ENCODE measurements at regions not wholly inside any gene's neighbourhood (a gene's known extent, or its start where the extent isn't known, plus 50 kb on each side); places are given as distances from the start of the nearest gene placed in this dataset.
"Not testable (repeated sequence)": the region's sequence is repeated elsewhere in the genome, so short reads cannot be mapped to it uniquely, and the experiment has no call there.

DNA sequence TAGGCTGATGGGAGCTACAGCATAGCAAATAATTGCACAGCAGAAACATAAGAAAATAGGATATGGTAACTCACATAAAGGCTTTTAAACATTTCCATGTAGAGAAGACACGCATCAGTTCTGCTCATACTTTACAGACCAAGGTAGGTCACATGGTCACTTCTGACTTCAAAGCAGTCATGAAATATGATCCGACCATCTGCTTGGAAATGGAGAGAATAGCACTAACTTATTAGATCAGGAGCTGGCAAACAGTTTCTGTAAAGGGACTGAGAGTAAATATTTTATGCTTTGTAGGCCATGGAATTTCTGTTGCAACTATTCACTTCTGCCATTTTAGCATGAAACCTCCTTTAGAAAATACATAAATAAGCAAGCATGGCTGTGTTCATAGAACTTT is 936.6 kb upstream of the FANCL start:
- no peak for DNase-seq (ENCODE audit: low spot score)

GRCh38 chr2:59176737-59177136 is 935.6 kb upstream of the FANCL start:
- DNase-seq (ENCODE audit: low spot score), result no peak

- DNase-seq (ENCODE audit: low spot score), result no peak
These were observed 933.6 kb upstream of the FANCL start for GRCh38 chr2:59174536-59175243.

GRCh38 chr2:59173325-59173724 is 932.2 kb upstream of the FANCL start:
- no peak for DNase-seq (ENCODE audit: low spot score)

DNA sequence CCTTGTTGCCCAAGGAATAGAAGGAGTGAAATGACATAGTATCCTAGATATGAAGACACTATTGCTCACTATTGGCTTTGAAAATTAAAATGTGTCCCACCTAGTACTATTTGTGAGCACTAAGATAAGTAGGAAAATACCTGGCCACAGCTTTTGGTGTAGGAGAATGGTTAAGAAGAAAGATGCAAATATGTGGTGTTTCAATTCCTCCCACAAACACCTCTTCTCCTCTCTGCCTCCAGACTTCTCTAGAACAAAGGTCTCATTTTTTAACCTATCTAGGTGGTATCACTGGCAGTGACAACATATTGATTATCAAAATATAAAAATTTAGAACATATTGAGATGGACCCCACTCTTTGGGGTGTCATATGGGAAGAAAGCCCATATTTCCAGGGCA is 929.9 kb upstream of the FANCL start:
- DNase-seq (ENCODE audit: low spot score), result no peak

DNA sequence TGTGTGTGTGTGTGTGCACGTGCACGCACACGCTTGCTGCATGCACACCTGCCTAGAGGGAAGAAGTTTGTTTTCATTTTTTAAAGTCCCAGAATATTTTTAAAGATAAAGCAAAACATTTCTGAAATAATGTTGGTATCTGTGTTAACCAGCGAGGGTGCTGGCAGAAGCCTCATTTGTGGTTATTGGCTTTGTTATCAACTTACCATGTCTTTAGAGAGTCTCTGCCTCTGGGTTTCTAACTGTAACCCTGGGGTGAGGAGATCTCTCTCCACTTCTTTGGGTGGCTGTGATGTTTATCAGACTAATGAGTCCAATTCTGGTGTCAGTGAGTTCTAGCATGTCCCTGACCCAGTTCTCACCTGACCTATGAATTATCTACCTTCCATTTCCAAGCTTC is 927.6 kb upstream of the FANCL start:
- DNase-seq (ENCODE audit: low spot score), result no peak

DNA sequence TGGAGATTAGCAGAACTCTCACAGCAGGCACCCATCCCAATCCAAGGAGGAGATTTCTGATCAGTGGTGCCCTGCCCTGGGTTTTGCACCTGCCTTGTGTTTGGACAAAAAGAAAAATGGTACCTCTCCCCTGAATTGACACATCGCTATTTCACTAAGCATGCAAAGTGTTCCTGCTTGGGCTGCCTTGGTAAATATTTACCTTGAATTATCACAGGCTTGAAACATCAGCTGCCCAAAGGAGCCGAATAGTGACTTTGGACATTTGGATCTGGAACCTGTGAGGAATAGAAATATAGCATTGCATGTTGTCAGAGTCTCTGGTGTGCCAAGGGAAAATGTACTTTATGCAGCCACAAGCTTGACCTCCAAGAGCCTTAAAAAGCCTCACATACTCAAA is 926.4 kb upstream of the FANCL start:
- DNase-seq (ENCODE audit: low spot score), result no peak

GRCh38 chr2:59157908-59158307 is 916.8 kb upstream of the FANCL start:
- DNase-seq (ENCODE audit: low spot score), result not testable (repeated sequence)

GRCh38 chr2:59151805-59152204 is 910.7 kb upstream of the FANCL start:
- DNase-seq (ENCODE audit: low spot score), result no peak

DNA sequence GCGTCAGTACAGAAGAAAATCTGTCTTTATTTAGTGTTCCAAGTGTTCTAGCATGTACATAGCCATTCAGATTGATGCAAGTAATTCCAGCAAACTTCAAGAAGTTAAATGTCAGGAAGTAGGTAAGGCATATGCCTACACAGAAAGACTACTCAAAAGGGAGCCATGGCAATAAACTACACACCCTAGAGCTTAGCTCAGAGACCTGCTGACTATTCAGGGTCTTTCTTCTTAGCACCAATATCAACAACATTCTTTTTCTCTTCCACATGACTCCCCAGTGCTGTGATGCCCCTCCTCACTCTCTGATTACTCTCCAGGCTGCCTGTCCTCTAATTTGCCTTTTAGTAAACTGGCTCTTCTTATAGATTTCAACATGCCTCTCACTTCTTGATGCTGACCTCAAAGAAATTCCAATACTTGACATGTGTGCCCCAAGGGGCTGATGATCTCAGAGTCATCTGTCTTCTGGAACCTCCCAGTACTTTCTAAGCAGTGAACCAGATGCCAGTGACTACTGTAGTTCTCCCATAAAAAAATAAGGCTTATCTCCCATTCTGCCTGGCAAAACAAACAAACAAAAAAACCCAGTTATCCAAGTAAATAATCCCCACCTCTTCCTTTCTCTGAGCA is 909.2 kb upstream of the FANCL start:
- DNase-seq (ENCODE audit: low spot score), result no peak

DNA sequence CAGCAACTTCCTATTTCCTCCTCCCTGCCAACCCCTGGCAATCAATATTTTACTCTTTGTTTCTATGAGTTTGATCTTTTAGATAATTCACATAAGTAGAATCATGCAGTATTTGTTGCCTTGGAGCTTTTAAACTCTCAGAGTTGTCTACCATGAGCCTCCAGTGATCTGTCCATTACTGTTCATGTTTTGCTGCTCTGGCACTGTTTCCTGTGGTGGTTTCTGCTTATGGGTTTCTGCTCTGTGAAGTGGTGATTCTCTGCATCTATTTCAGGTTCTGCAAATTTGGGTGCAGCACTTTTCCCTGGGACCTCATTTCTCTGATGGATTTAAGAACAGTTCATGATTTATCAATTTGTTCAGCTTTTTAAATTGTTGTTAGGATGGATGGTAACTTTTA is 908.1 kb upstream of the FANCL start:
- no peak for DNase-seq (ENCODE audit: low spot score)

DNA sequence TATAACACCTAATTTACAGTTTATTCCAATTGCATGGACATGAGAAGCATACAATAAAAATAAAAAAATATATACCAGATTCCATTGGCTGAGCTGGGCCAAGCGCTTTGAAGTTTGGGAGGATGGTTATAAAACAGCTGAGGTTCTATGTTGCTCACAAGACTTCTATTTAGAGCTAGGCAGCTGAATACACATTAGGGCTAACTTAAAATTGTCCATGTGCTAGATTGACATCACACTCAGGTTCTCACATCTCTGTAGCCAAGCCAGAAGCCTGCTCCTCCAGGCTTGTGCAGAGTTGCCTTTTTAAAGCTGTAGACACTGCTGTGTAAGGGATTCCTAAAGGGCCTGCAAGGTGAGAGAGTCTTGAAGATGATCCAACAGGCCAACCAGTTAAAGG is 871.1 kb upstream of the FANCL start:
- no peak for DNase-seq (ENCODE audit: low spot score)

DNA sequence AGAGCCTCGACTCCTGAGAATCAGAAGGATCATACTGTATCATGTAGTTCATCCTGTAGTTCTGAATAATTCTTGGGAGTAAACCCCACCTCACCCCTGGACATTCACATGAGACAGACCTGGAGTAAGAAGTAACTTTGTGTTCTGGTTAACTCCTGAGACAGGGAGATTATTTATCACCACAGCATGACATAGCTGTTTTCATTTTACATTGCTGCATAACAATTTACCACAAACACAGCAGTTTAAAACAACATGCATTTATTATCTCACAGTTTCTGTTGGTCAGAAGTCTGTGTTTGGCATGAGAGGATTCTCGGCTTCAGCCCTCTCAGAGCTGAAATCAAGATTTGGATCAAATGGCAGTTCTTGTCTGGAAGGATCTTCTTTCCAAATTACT is 855.8 kb upstream of the FANCL start:
- DNase-seq (ENCODE audit: low spot score), result no peak

DNA sequence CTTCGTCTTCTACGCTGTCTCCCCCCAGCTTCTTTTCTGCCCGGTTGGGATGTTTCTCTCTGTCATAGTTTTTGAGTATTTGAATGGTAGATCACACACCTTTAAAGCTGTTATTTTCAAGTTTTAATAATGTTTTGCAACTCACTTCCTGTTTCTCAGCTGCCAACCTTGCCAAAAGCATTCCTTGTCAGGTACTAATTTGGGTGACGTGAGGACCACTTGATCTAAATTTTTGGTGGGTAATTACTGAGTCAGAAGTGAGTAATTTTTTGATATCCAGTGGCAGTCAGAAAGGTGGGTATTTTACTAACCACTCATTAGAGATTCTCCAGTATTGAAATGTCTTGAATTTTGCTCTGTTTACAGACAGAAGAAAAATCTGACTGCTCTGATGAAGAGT is 852.4 kb upstream of the FANCL start:
- no peak for DNase-seq (ENCODE audit: low spot score)

- no peak for DNase-seq (ENCODE audit: low spot score)
These were observed 843.2 kb upstream of the FANCL start for GRCh38 chr2:59084326-59084725.

DNA sequence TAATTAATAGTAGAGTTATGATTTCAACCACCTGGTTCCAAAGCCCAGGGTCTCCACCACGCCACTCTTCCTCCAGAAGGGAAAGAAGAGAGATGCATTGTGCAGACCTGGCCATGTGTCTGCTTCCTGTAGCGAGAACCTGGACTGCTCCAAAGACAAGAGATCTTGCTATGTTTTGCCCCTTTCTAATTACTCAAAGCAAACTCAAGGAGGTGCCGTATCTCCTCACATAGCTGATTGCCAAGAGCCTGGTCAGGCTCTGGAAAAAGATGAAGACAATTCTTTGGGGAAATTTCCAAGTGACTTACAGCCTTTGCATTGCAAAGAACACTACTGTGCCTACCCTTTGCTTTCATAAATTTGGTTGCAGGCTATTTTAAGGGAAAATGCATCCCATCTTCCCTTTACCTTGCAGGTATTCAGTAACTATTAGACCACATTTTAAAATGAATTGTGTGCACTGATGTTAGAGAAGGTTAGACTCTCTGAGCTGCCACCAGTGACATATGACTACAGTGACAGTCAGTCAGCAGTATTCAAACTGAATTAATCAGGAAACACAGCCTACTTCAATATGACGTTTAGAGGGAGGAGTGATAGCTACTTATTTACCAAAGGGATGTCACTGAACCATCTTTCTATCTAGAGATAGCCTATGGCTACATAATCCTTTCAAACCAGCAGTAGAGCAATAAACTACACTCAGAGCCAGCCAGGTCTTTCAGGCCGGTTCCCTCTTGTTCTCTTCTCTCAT is 842.1 kb upstream of the FANCL start:
- DNase-seq (ENCODE audit: low spot score), result no peak

DNA sequence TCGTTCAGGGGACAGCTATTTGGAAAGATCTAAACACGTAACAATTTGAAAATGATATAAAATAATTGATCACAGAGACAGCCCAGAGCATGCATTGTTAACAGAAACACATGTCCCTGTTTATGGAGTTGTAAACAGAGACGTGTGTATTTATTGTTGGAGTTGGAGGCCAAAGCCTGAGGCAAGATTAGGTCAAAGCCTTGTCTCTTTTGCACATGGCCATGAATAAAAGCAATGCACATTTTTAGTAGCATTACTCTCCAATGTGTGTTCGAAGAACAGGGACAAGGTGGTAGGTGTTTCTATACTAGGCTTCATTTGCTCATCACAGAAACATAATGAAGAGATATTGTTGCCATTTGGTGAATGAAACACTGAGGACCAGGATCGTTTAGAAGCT is 841.5 kb upstream of the FANCL start:
- no peak for DNase-seq (ENCODE audit: low spot score)

- DNase-seq (ENCODE audit: low spot score), result no peak
These were observed 839.5 kb upstream of the FANCL start for GRCh38 chr2:59080451-59081181.

DNA sequence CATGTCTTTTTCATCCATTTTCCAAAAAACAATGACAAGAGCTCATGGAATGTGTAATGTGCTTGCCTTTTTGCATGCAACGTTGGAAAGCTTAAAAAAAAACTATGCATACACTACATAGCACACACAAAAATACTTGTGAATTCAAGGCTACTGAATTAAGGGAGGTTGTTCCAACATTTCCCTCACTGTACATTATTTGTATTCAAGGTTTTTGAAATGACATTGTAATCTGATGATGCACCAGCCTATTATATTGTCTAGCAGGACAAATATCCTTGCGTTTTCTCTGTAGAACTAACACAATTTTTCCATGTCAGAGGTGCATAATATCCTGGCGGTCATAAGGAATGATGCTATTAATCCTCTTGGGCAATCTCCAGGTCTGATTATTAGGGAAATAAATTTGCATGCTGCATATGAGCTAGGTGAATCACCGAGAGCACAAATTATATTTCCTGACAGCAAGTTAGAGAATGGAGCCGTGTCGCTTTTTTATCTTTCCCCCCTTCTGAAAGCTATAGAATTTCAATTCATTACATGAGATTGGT is 836.9 kb upstream of the FANCL start:
- no peak for DNase-seq (ENCODE audit: low spot score)

- DNase-seq (ENCODE audit: low spot score), result no peak
These were observed 836.1 kb upstream of the FANCL start for GRCh38 chr2:59077026-59077725.

GRCh38 chr2:59076079-59076619 is 835.0 kb upstream of the FANCL start:
- DNase-seq (ENCODE audit: low spot score), result no peak

All from AG08395 (cell line).